WTC11 (cell line): ENCODE measurements at regions not wholly inside any gene's neighbourhood (a gene's known extent, or its start where the extent isn't known, plus 50 kb on each side); places are given as distances from the start of the nearest gene placed in this dataset.

Source experiments
- CBFB ChIP-seq: sonication (generic); formaldehyde crosslinking; IDR thresholded peaks from 2 replicates; pipeline ENCODE4 v1.8.1; 2022; ENCODE audit warnings: mild to moderate bottlenecking, low read depth, missing genetic modification reagents
- CREM ChIP-seq: sonication (generic); formaldehyde crosslinking; IDR thresholded peaks from 2 replicates; pipeline ENCODE4 v1.8.1; 2022; ENCODE audit warnings: mild to moderate bottlenecking, missing genetic modification reagents, moderate library complexity
- IRF2 ChIP-seq: sonication (generic); formaldehyde crosslinking; IDR thresholded peaks from 2 replicates; pipeline ENCODE4 v1.8.0; 2022; ENCODE audit warnings: low read depth, missing genetic modification reagents, borderline replicate concordance
- JUN ChIP-seq: sonication (generic); formaldehyde crosslinking; IDR thresholded peaks from 2 replicates; pipeline ENCODE4 v1.8.0; 2023; ENCODE audit warnings: mild to moderate bottlenecking, missing genetic modification reagents
- KAT7 ChIP-seq: sonication (generic); formaldehyde crosslinking; IDR thresholded peaks from 2 replicates; pipeline ENCODE4 v1.8.1; 2023; ENCODE audit warnings: missing genetic modification reagents, mild to moderate bottlenecking, borderline replicate concordance
- MYBL2 ChIP-seq: sonication (generic); formaldehyde crosslinking; IDR thresholded peaks from 2 replicates; pipeline ENCODE4 v1.8.1; 2023; ENCODE audit warnings: mild to moderate bottlenecking, moderate library complexity, missing genetic modification reagents
- NFYB ChIP-seq: sonication (generic); formaldehyde crosslinking; conservative IDR thresholded peaks from 2 replicates; pipeline ENCODE4 v1.8.0; 2022; ENCODE audit warnings: low read depth, missing genetic modification reagents
- NR3C1 ChIP-seq: sonication (generic); formaldehyde crosslinking; conservative IDR thresholded peaks from 2 replicates; pipeline ENCODE4 v1.8.1; 2023; ENCODE audit warnings: low read depth, mild to moderate bottlenecking, missing genetic modification reagents
- SOX15 ChIP-seq: fragments of 250-450 bp; sonication (Bioruptor Pico); IDR thresholded peaks from 2 replicates; pipeline ENCODE4 v1.9.0; 2021; ENCODE audit warnings: mild to moderate bottlenecking
- SP1 ChIP-seq: sonication (generic); formaldehyde crosslinking; conservative IDR thresholded peaks from 2 replicates; pipeline ENCODE4 v1.8.1; 2022; ENCODE audit warnings: missing genetic modification reagents
- STAT6 ChIP-seq: sonication (generic); formaldehyde crosslinking; conservative IDR thresholded peaks from 2 replicates; pipeline ENCODE4 v1.8.1; 2023; ENCODE audit warnings: mild to moderate bottlenecking, low read depth, missing genetic modification reagents, moderate library complexity
- ZNF423 ChIP-seq: fragments of 250-450 bp; sonication (Bioruptor Pico); IDR thresholded peaks from 2 replicates; pipeline ENCODE4 v2.1.2; 2022; ENCODE audit warnings: mild to moderate bottlenecking, moderate library complexity
- TF ChIP-seq, protein P1 (sequence below): fragments of 200-600 bp; IDR thresholded peaks from 2 replicates; pipeline ENCODE4 v1.8.0; 2022; ENCODE audit warnings: antibody characterized with exemption
- TF ChIP-seq, protein P2 (sequence below): sonication (generic); formaldehyde crosslinking; IDR thresholded peaks from 2 replicates; pipeline ENCODE4 v1.8.0; 2022; ENCODE audit warnings: mild to moderate bottlenecking, missing genetic modification reagents

DNA sequence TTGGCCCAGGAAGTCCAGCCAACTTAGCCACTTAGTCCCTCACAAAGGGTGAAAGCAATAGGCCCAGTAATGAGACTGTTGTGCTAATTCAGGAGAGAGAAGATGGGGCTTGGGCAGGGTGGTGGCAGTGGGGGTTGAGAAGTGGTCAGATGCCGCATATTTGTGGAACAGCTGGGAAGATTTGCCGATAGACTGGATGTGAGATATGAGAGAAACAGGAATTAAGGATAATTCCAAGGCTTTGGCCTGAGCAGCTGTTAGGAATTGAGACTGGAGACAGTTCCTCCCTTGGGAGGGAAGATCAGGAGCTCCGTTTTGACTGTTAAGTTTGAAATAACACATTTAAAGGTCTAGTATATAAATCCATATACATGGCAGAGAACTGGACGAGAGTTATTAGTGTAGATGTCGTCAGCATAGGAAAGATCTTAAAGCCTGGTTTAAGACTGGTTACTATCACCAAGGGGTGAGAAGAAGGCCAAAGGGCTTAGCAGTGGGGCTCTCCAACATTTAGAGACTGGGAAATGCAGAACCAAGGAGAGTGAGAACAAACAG, 323.7 kb upstream of the FAM78B start:
- TF ChIP-seq STAT6 (CRISPR knock-in tag): no peak
- TF ChIP-seq, protein P1, sequence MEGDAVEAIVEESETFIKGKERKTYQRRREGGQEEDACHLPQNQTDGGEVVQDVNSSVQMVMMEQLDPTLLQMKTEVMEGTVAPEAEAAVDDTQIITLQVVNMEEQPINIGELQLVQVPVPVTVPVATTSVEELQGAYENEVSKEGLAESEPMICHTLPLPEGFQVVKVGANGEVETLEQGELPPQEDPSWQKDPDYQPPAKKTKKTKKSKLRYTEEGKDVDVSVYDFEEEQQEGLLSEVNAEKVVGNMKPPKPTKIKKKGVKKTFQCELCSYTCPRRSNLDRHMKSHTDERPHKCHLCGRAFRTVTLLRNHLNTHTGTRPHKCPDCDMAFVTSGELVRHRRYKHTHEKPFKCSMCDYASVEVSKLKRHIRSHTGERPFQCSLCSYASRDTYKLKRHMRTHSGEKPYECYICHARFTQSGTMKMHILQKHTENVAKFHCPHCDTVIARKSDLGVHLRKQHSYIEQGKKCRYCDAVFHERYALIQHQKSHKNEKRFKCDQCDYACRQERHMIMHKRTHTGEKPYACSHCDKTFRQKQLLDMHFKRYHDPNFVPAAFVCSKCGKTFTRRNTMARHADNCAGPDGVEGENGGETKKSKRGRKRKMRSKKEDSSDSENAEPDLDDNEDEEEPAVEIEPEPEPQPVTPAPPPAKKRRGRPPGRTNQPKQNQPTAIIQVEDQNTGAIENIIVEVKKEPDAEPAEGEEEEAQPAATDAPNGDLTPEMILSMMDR: no peak
- no peak for TF ChIP-seq NR3C1 (CRISPR knock-in tag)
- TF ChIP-seq, protein P2, sequence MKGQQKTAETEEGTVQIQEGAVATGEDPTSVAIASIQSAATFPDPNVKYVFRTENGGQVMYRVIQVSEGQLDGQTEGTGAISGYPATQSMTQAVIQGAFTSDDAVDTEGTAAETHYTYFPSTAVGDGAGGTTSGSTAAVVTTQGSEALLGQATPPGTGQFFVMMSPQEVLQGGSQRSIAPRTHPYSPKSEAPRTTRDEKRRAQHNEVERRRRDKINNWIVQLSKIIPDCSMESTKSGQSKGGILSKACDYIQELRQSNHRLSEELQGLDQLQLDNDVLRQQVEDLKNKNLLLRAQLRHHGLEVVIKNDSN (CRISPR knock-in tag): no peak
- TF ChIP-seq SP1: no peak
- TF ChIP-seq IRF2 (CRISPR knock-in tag): no peak
- no peak for TF ChIP-seq NFYB (CRISPR knock-in tag)
- TF ChIP-seq SOX15: no peak
- TF ChIP-seq KAT7: no peak
- TF ChIP-seq ZNF423: no peak
- TF ChIP-seq MYBL2 (CRISPR knock-in tag): no peak
- no peak for TF ChIP-seq JUN (CRISPR knock-in tag)
- TF ChIP-seq CBFB: no peak
- no peak for TF ChIP-seq CREM
